ENCODE measurements at regions not wholly inside any gene's neighbourhood (a gene's known extent, or its start where the extent isn't known, plus 50 kb on each side); places are given as distances from the start of the nearest gene placed in this dataset.

DNA sequence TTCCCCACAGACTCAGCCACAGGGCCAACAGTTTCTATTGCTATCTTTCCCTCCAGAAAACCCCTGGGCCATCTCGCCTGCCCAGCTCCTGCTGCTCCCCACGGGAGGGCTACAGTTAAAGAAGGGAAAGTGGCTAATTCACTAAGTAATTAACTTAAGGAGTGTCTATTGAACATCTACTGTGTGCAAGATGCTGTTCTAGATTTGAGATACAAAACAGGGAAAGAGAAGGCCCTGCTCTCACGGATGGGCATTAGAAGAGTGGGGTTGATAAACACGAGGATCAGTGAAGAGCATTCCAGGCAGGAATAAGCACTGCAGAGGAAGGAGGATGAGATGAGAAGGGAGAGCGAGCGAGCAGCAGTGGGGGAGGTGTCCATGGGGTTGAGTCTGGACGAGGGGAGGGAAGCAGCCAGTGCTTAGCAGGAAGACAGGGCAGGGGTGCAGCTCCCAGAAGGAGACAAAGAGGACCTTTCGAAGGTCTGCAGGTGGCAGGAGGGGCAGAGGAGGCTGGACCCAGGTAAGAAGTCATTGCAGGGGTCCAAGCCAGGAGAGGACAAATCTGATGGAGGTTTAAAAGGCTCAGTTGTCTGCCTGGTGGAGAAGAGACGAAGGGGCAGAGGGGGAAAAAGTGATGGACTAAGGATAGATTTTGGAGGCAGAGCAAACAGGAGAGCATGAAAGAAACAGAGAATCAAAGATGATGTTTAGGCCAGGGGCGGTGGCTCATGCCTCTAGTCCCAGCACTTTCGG, 64.7 kb downstream of the KLF15 start:
- H3K4me3 ChIP-seq (ENCODE audit: control insufficient read depth, low read depth, low read length), result no peak overlapping the region
- DNase-seq (ENCODE audit: low read depth), result no peak
- no peak for TF ChIP-seq CTCF (IDR thresholded peaks at IDR 0.05; ENCODE audit: control insufficient read depth, insufficient read depth, low read depth, low read length, missing control alignments)

- H3K4me3 ChIP-seq (ENCODE audit: control insufficient read depth, low read depth, low read length), result no peak overlapping the region
- no peak for DNase-seq (ENCODE audit: low read depth)
- no peak for TF ChIP-seq CTCF (IDR thresholded peaks at IDR 0.05; ENCODE audit: control insufficient read depth, insufficient read depth, low read depth, low read length, missing control alignments)
These were observed 65.7 kb downstream of the KLF15 start for GRCh38 chr3:126291537-126291936.

- no peak for DNase-seq (ENCODE audit: low read depth)
- TF ChIP-seq CTCF (IDR thresholded peaks at IDR 0.05; ENCODE audit: control insufficient read depth, insufficient read depth, low read depth, low read length, missing control alignments), result no peak
- H3K4me3 ChIP-seq (ENCODE audit: control insufficient read depth, low read depth, low read length), result no peak overlapping the region
These were observed 66.1 kb downstream of the KLF15 start for GRCh38 chr3:126291061-126291460.

GRCh38 chr3:126290325-126290724, 66.9 kb downstream of the KLF15 start:
- TF ChIP-seq CTCF (IDR thresholded peaks at IDR 0.05; ENCODE audit: control insufficient read depth, insufficient read depth, low read depth, low read length, missing control alignments), result no peak
- no peak for DNase-seq (ENCODE audit: low read depth)

GRCh38 chr3:126289096-126289495, 68.1 kb downstream of the KLF15 start:
- no peak for TF ChIP-seq CTCF (IDR thresholded peaks at IDR 0.05; ENCODE audit: control insufficient read depth, insufficient read depth, low read depth, low read length, missing control alignments)
- no peak for DNase-seq (ENCODE audit: low read depth)
- H3K4me3 ChIP-seq (ENCODE audit: control insufficient read depth, low read depth, low read length), result no peak overlapping the region

More at GRCh38 chr3:126290325-126290724, 66.9 kb downstream of the KLF15 start:
- H3K4me3 ChIP-seq (ENCODE audit: control insufficient read depth, low read depth, low read length), result no peak overlapping the region

DNA sequence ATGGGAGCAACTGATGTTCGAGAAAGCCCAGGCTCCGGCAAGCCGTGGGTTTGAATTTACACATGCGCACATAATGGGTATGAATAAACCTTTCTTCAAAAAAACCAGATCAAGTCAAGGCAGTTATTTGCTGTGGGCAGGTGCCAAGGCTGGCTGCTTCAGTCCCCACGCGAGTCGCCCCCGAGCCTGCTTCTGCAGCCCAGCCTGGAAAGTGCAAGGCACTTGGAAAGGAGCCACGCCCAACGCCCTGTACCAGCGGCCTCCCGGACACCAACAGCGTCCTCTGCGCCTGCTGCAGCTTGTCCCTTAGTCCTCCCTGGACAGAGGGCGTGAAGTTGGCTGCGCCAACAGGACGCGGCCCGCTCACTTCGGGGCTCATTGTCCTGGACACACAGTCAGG, 68.9 kb downstream of the KLF15 start:
- DNase-seq (ENCODE audit: low read depth), result no peak
- no peak overlapping the region for H3K4me3 ChIP-seq (ENCODE audit: control insufficient read depth, low read depth, low read length)
- TF ChIP-seq CTCF (IDR thresholded peaks at IDR 0.05; ENCODE audit: control insufficient read depth, insufficient read depth, low read depth, low read length, missing control alignments), result no peak

Data from AG09309 (cell line).